Neural progenitor cell (in vitro differentiated cells): ENCODE measurements at regions not wholly inside any gene's neighbourhood (a gene's known extent, or its start where the extent isn't known, plus 50 kb on each side); places are given as distances from the start of the nearest gene placed in this dataset.

Experiments used
- DNase-seq: peaks from one replicate; pipeline ENCODE4 v3.0.0-alpha.2; 2016; ENCODE audit warnings: low spot score
- H2AFZ ChIP-seq: fragments of 200-600 bp; sonication (generic); replicated peaks from 2 replicates; pipeline ENCODE4 v1.6.1; 2016; ENCODE audit warnings: antibody characterized with exemption
- H3F3A ChIP-seq: fragments of 200-600 bp; sonication (generic); 2 replicates; pipeline ENCODE4 v1.6.1; 2016; ENCODE audit warnings: antibody characterized with exemption, low read depth
- H3K27ac ChIP-seq: fragments of 200-600 bp; sonication (generic); 2 replicates; pipeline ENCODE4 v1.5.1; 2016; ENCODE audit warnings: mild to moderate bottlenecking
- H3K27me3 ChIP-seq: fragments of 200-600 bp; sonication (generic); 2 replicates; pipeline ENCODE4 v1.6.1; 2016; ENCODE audit warnings: mild to moderate bottlenecking, moderate library complexity
- H3K36me3 ChIP-seq: fragments of 200-600 bp; sonication (generic); 2 replicates; pipeline ENCODE4 v1.5.1; 2016
- H3K4me1 ChIP-seq: fragments of 200-600 bp; sonication (generic); 2 replicates; pipeline ENCODE4 v1.6.1; 2016; ENCODE audit warnings: mixed run types
- H3K4me2 ChIP-seq: fragments of 200-600 bp; sonication (generic); 2 replicates; pipeline ENCODE4 v1.6.1; 2016
- H3K4me3 ChIP-seq: fragments of 200-600 bp; sonication (generic); 2 replicates; pipeline ENCODE4 v1.5.1; 2016
- H3K79me2 ChIP-seq: fragments of 200-600 bp; sonication (generic); 2 replicates; pipeline ENCODE4 v1.6.1; 2016; ENCODE audit warnings: low read depth
- H3K9ac ChIP-seq: fragments of 200-600 bp; sonication (generic); 2 replicates; pipeline ENCODE4 v1.6.1; 2016
- H3K9me3 ChIP-seq: fragments of 200-600 bp; sonication (generic); 2 replicates; pipeline ENCODE4 v1.5.1; 2016; ENCODE audit warnings: low read depth
- H4K20me1 ChIP-seq: fragments of 200-600 bp; sonication (generic); 2 replicates; pipeline ENCODE4 v1.6.1; 2016; ENCODE audit warnings: low read depth
- H3K27ac Mint-ChIP-seq: 3 replicates; pipeline ENCODE4 v1.8.0; 2021; ENCODE audit warnings: mixed read lengths
- H3K27me3 Mint-ChIP-seq: 2 replicates; pipeline ENCODE4 v1.8.0; 2022; ENCODE audit warnings: low read depth, mild to moderate bottlenecking, inconsistent platforms, moderate library complexity, mixed read lengths; ENCODE audit not compliant: insufficient read depth
- H3K36me3 Mint-ChIP-seq: 3 replicates; pipeline ENCODE4 v1.8.0; 2021; ENCODE audit warnings: mixed read lengths
- H3K4me1 Mint-ChIP-seq: 3 replicates; pipeline ENCODE4 v1.8.0; 2021; ENCODE audit warnings: mixed read lengths
- H3K4me3 Mint-ChIP-seq: 3 replicates; pipeline ENCODE4 v1.8.0; 2021; ENCODE audit warnings: mild to moderate bottlenecking, moderate library complexity, mixed read lengths
- H3K9me3 Mint-ChIP-seq: 3 replicates; pipeline ENCODE4 v1.8.0; 2020; ENCODE audit warnings: mixed read lengths
- EZH2 ChIP-seq: fragments of 200-600 bp; sonication (generic); IDR thresholded peaks from 2 replicates; pipeline ENCODE4 v1.6.1; 2017; ENCODE audit warnings: antibody characterized with exemption, mild to moderate bottlenecking, moderate library complexity
- EZH2phosphoT487 ChIP-seq: fragments of 200-600 bp; sonication (generic); IDR thresholded peaks from 2 replicates; pipeline ENCODE4 v1.6.1; 2017; ENCODE audit warnings: antibody characterized with exemption
- TF ChIP-seq, protein P1 (sequence below): fragments of 200-600 bp; sonication (generic); IDR thresholded peaks from 2 replicates; pipeline ENCODE4 v1.5.1; 2017; ENCODE audit warnings: antibody characterized with exemption, mild to moderate bottlenecking

DNA sequence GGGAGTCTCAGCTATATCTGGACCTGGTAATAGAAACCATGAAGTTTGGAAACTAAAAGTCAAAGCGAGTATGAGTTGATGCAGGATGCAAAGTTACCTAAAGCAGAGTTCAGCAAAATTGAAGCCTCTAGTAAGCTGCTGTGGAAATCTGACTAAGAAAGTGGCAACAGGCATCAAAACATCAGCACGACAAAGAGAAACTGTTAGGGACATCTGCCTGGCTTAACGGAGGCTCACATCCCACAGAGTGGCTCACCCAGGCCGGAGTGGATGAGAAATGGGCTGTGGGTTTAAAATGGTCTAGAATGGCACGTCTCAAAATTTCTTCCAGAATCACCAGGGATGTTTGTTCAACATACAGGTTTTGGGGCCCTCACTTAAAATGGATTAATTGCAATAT is 164.1 kb upstream of the NPY start:
- Histone ChIP-seq H4K20me1 (no peaks in the 10 kb centered on the region), H3K9me3 (no peaks in the 10 kb centered on the region), H3K9ac (no peak overlapping the region), H3K4me1 (no peaks in the 10 kb centered on the region), H3F3A (no peaks in the 10 kb centered on the region), H3K4me2 (no peak overlapping the region), H3K27ac (no peak overlapping the region), H3K79me2 (no peaks in the 10 kb centered on the region), H3K36me3 (no peaks in the 10 kb centered on the region), H2AFZ (no peak overlapping the region), H3K27me3 (no peaks in the 10 kb centered on the region), H3K4me3 (no peak overlapping the region)
- Mint-ChIP-seq H3K27ac (no peak overlapping the region), H3K4me3 (no peak overlapping the region), H3K9me3 (no peaks in the 10 kb centered on the region), H3K4me1 (no peaks in the 10 kb centered on the region), H3K27me3 (peaks cover 3% of the 10 kb centered on the region), H3K36me3 (no peaks in the 10 kb centered on the region)
- TF ChIP-seq, protein P1, sequence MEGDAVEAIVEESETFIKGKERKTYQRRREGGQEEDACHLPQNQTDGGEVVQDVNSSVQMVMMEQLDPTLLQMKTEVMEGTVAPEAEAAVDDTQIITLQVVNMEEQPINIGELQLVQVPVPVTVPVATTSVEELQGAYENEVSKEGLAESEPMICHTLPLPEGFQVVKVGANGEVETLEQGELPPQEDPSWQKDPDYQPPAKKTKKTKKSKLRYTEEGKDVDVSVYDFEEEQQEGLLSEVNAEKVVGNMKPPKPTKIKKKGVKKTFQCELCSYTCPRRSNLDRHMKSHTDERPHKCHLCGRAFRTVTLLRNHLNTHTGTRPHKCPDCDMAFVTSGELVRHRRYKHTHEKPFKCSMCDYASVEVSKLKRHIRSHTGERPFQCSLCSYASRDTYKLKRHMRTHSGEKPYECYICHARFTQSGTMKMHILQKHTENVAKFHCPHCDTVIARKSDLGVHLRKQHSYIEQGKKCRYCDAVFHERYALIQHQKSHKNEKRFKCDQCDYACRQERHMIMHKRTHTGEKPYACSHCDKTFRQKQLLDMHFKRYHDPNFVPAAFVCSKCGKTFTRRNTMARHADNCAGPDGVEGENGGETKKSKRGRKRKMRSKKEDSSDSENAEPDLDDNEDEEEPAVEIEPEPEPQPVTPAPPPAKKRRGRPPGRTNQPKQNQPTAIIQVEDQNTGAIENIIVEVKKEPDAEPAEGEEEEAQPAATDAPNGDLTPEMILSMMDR: no peak
- no peak for TF ChIP-seq EZH2
- no peak for DNase-seq

GRCh38 chr7:24123076-24123475 is 160.9 kb upstream of the NPY start:
- Histone ChIP-seq H3K79me2 (no peaks in the 10 kb centered on the region), H2AFZ (no peak overlapping the region), H3K9ac (no peak overlapping the region), H3K27me3 (no peaks in the 10 kb centered on the region), H3F3A (no peaks in the 10 kb centered on the region), H4K20me1 (no peaks in the 10 kb centered on the region), H3K4me1 (no peaks in the 10 kb centered on the region), H3K9me3 (no peaks in the 10 kb centered on the region), H3K27ac (no peak overlapping the region), H3K4me3 (no peak overlapping the region), H3K4me2 (no peak overlapping the region), H3K36me3 (no peaks in the 10 kb centered on the region)
- no peak overlapping the region for H3K27ac Mint-ChIP-seq
- no peak overlapping the region for H3K4me3 Mint-ChIP-seq
- peaks cover 3% of the 10 kb centered on the region for H3K27me3 Mint-ChIP-seq
- no peaks in the 10 kb centered on the region for H3K9me3 Mint-ChIP-seq
- H3K36me3 Mint-ChIP-seq: no peaks in the 10 kb centered on the region
- TF ChIP-seq, protein P1: no peak
- TF ChIP-seq EZH2phosphoT487: no peak
- TF ChIP-seq EZH2: no peak
- H3K4me1 Mint-ChIP-seq: no peaks in the 10 kb centered on the region
- DNase-seq: no peak

- Histone ChIP-seq H3K79me2 (no peaks in the 10 kb centered on the region), H3K4me3 (no peak overlapping the region), H3F3A (no peaks in the 10 kb centered on the region), H3K4me1 (no peaks in the 10 kb centered on the region), H3K27me3 (no peaks in the 10 kb centered on the region), H2AFZ (no peak overlapping the region), H4K20me1 (no peaks in the 10 kb centered on the region), H3K4me2 (no peak overlapping the region), H3K27ac (no peak overlapping the region), H3K9me3 (no peaks in the 10 kb centered on the region), H3K9ac (no peak overlapping the region), H3K36me3 (no peaks in the 10 kb centered on the region)
- TF ChIP-seq, protein P1: no peak
- no peak for TF ChIP-seq EZH2phosphoT487
- TF ChIP-seq EZH2: no peak
- Mint-ChIP-seq H3K27me3 (no peaks in the 10 kb centered on the region), H3K9me3 (no peaks in the 10 kb centered on the region), H3K36me3 (no peaks in the 10 kb centered on the region), H3K4me1 (no peaks in the 10 kb centered on the region), H3K4me3 (no peak overlapping the region), H3K27ac (no peak overlapping the region)
- DNase-seq: no peak
Observed at GRCh38 chr7:24125765-24126164, 158.2 kb upstream of the NPY start.

GRCh38 chr7:24127930-24128329 is 156.1 kb upstream of the NPY start:
- Histone ChIP-seq H3K27me3 (no peaks in the 10 kb centered on the region), H3K27ac (no peak overlapping the region), H3K79me2 (no peaks in the 10 kb centered on the region), H3K36me3 (no peaks in the 10 kb centered on the region), H2AFZ (no peak overlapping the region), H3K4me1 (no peaks in the 10 kb centered on the region), H3K9me3 (no peaks in the 10 kb centered on the region), H3K4me3 (no peak overlapping the region), H3F3A (no peaks in the 10 kb centered on the region), H4K20me1 (no peaks in the 10 kb centered on the region), H3K4me2 (no peak overlapping the region), H3K9ac (no peak overlapping the region)
- Mint-ChIP-seq H3K27me3 (no peaks in the 10 kb centered on the region), H3K4me1 (no peaks in the 10 kb centered on the region), H3K36me3 (no peaks in the 10 kb centered on the region), H3K9me3 (no peaks in the 10 kb centered on the region), H3K4me3 (no peak overlapping the region), H3K27ac (no peak overlapping the region)
- no peak for DNase-seq
- no peak for TF ChIP-seq EZH2
- TF ChIP-seq, protein P1: no peak
- no peak for TF ChIP-seq EZH2phosphoT487
